HCT116 (cell line): ENCODE measurements at regions not wholly inside any gene's neighbourhood (a gene's known extent, or its start where the extent isn't known, plus 50 kb on each side); places are given as distances from the start of the nearest gene placed in this dataset.

Experiments used
- ATAC-seq: fragments of 200-7000 bp; cut with Tn5 transposase; 2 replicates; pipeline ENCODE4 v1.9.1; 2020; ENCODE audit warnings: mild to moderate bottlenecking, moderate library complexity
- BruUV-seq: library from RNA; stranded (reverse); fragments of 400-500 nt; replicated peaks from 2 replicates; lab custom pipeline; 2021; lab: Mats Ljungman, UMichigan
- CTCF ChIA-PET: fragments of 300-600 bp; sonication (Branson Sonifier 250); formaldehyde crosslinking; loops from one replicate; lab custom pipeline; 2021; ENCODE audit warnings: antibody characterized with exemption; lab: Charles Lee
- POLR2A ChIA-PET: fragments of 300-600, 350-600 bp; sonication (Branson Sonifier 250); formaldehyde crosslinking; loops from one replicate; lab custom pipeline; 2021; ENCODE audit warnings: antibody characterized with exemption; lab: Charles Lee
- RAD21 ChIA-PET, 2 experiments: fragments of 300-600 bp; sonication (Branson Sonifier 250); formaldehyde crosslinking; loops; one replicate each; lab custom pipeline; 2023; ENCODE audit warnings: low total read pairs in 2 of 2; ENCODE audit not compliant: uncharacterized antibody in 2 of 2, unreplicated experiment in 2 of 2, low non-redundant PET in 1 of 2; lab: Charles Lee
- DNase-seq: peaks from one replicate; pipeline ENCODE4 v3.0.0-alpha.2; 2010; ENCODE audit warnings: low read depth, low spot score
- H2AFZ ChIP-seq: fragments of 200-600 bp; shearing (Covaris generic), sonication (generic); 2 replicates; pipeline ENCODE4 v1.6.1; 2017; ENCODE audit warnings: low read depth, mixed run types, mixed read lengths, antibody characterized with exemption, low read length; ENCODE audit not compliant: poor library complexity, severe bottlenecking
- H3K27ac ChIP-seq: 2 replicates; pipeline ENCODE4 v1.5.1; 2012; ENCODE audit warnings: low read depth, low read length
- H3K27me3 ChIP-seq: fragments of 200-600 bp; sonication (generic); 2 replicates; pipeline ENCODE4 v1.6.1; 2016; ENCODE audit warnings: mixed run types, low read length, mixed read lengths; ENCODE audit not compliant: insufficient read depth
- H3K36me3 ChIP-seq, 2 experiments: fragments of 200-500 bp in 1 of 2; fragments of 200-600 bp in 1 of 2; sonication (Bioruptor generic) in 1 of 2; sonication (generic) in 1 of 2; 2 replicates each; pipeline versions ENCODE4 v1.5.1 to v1.6.1; 2014 to 2016; ENCODE audit warnings: low read length in 2 of 2, inconsistent platforms in 1 of 2, mixed read lengths in 1 of 2, mixed run types in 1 of 2; ENCODE audit not compliant: insufficient read depth in 2 of 2, control insufficient read depth in 1 of 2
- H3K4me1 ChIP-seq, 2 experiments: fragments of 200-600 bp in 1 of 2; sonication (generic) in 1 of 2; 2 replicates each; pipeline versions ENCODE4 v1.5.1 to v1.6.1; 2012 to 2017; ENCODE audit warnings: low read length in 2 of 2, inconsistent platforms in 1 of 2, mild to moderate bottlenecking in 1 of 2, mixed read lengths in 1 of 2, mixed run types in 1 of 2, moderate library complexity in 1 of 2; ENCODE audit not compliant: insufficient read depth in 2 of 2, control insufficient read depth in 1 of 2
- H3K4me2 ChIP-seq: fragments of 200-600 bp; sonication (generic); 2 replicates; pipeline ENCODE4 v1.6.1; 2017; ENCODE audit warnings: mixed run types, low read length, mixed read lengths
- H3K4me3 ChIP-seq, 2 experiments: fragments of 200-600 bp in 1 of 2; sonication (generic) in 1 of 2; replicated peaks in 1 of 2; 2 replicates each; pipeline ENCODE4 v1.5.1; 2011 to 2016; ENCODE audit warnings: low read length in 2 of 2, control low read depth in 1 of 2, low read depth in 1 of 2, mild to moderate bottlenecking in 1 of 2, mixed read lengths in 1 of 2, mixed run types in 1 of 2
- H3K79me2 ChIP-seq: fragments of 200-600 bp; sonication (generic); 2 replicates; pipeline ENCODE4 v1.6.1; 2017; ENCODE audit warnings: mild to moderate bottlenecking, mixed run types, low read length, moderate library complexity, mixed read lengths; ENCODE audit not compliant: insufficient read depth
- H3K9ac ChIP-seq: fragments of 200-600 bp; sonication (generic); 2 replicates; pipeline ENCODE4 v1.6.1; 2016; ENCODE audit warnings: low read length, mixed read lengths
- H3K9me2 ChIP-seq: fragments of 200-600 bp; sonication (generic), shearing (Covaris generic); 2 replicates; pipeline ENCODE4 v1.6.1; 2017; ENCODE audit warnings: mixed run types, mild to moderate bottlenecking, moderate library complexity; ENCODE audit not compliant: insufficient read depth
- H3K9me3 ChIP-seq, 2 experiments: fragments of 200-500 bp in 1 of 2; fragments of 200-600 bp in 1 of 2; sonication (Bioruptor generic) in 1 of 2; sonication (generic) in 1 of 2; 2 replicates each; pipeline ENCODE4 v1.6.1; 2014 to 2017; ENCODE audit warnings: low read length in 2 of 2, mixed read lengths in 2 of 2, inconsistent platforms in 1 of 2, low read depth in 1 of 2, mild to moderate bottlenecking in 1 of 2, mixed run types in 1 of 2, moderate library complexity in 1 of 2; ENCODE audit not compliant: control insufficient read depth in 1 of 2, insufficient read depth in 1 of 2
- H4K20me1 ChIP-seq: fragments of 200-600 bp; sonication (generic), shearing (Covaris generic); 2 replicates; pipeline ENCODE4 v1.6.1; 2017; ENCODE audit warnings: mixed run types, mild to moderate bottlenecking, moderate library complexity; ENCODE audit not compliant: insufficient read depth
- CBX3 ChIP-seq: IDR thresholded peaks from 2 replicates; pipeline ENCODE4 v1.6.1; 2012; ENCODE audit warnings: low read depth
- EGR1 ChIP-seq: IDR thresholded peaks from 2 replicates; pipeline ENCODE4 v1.6.1; 2012; ENCODE audit warnings: low read depth
- SRF ChIP-seq: IDR thresholded peaks from 2 replicates; pipeline ENCODE4 v1.6.1; 2012; ENCODE audit warnings: low read depth
- TCF7L2 ChIP-seq: IDR thresholded peaks from 2 replicates; pipeline ENCODE4 v1.7.0; 2011; ENCODE audit warnings: borderline replicate concordance, inconsistent platforms; ENCODE audit not compliant: insufficient read depth, insufficient read length; ENCODE audit errors: extremely low read depth
- YY1 ChIP-seq: IDR thresholded peaks from 2 replicates; pipeline ENCODE4 v1.6.1; 2011; ENCODE audit warnings: low read length, low read depth, moderate library complexity, mild to moderate bottlenecking; ENCODE audit not compliant: insufficient replicate concordance; ENCODE audit errors: extremely low read depth
- ZNF274 ChIP-seq: fragments of 200-500 bp; sonication (Bioruptor generic); IDR thresholded peaks from 2 replicates; pipeline ENCODE4 v1.6.1; 2014; ENCODE audit warnings: mild to moderate bottlenecking, low read depth, low read length, inconsistent platforms
- intact Hi-C: fragments of 100-400 bp; cut with micrococcal nuclease; formaldehyde crosslinking; loops from 2 replicates; pipeline ENCODE4 v1.10.0; 2022

DNA sequence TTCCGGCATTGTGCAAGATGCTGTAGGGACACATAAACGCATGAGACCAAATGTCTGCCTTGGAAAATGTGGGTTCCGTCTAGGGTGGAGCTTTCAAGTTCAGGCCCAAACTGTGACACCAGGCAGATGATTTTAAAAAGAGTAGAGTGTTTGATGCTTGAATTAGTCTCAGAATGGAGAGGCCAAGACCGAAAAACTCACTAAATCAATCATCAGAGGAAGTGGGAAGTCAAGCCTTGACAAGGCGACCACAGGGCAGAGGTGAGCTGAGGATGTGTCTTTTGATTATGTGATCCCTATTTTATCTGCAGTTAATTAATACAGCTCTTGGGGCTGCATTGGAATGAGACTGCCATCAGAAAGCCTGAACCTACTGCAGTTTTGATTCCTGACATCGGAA, 275.4 kb downstream of the ABHD5 start:
- intact Hi-C loops: no loop called here
- no TSS peak for BruUV-seq
- ATAC-seq (no peak), DNase-seq (no peak)
- ChIA-PET RAD21 (no interaction called here), POLR2A (no interaction called here), CTCF (no interaction called here)
- Histone ChIP-seq H3K36me3 (no peaks in the 10 kb centered on the region), H3K4me2 (no peak overlapping the region), H3K27me3 (peaks cover 33% of the 10 kb centered on the region), H3K9ac (no peak overlapping the region), H3K9me3 (no peaks in the 10 kb centered on the region), H3K27ac (no peak overlapping the region), H3K4me1 (no peaks in the 10 kb centered on the region)
- TF ChIP-seq EGR1 (no peak), ZNF274 (no peak)
- TF ChIP-seq, all 23 proteins: peak for 0
- Histone ChIP-seq H2AFZ (no peak overlapping the region), H3K4me3 (no peak overlapping the region), H3K9me2 (no peaks in the 10 kb centered on the region), H3K79me2 (no peaks in the 10 kb centered on the region), H4K20me1 (no peaks in the 10 kb centered on the region)

DNA sequence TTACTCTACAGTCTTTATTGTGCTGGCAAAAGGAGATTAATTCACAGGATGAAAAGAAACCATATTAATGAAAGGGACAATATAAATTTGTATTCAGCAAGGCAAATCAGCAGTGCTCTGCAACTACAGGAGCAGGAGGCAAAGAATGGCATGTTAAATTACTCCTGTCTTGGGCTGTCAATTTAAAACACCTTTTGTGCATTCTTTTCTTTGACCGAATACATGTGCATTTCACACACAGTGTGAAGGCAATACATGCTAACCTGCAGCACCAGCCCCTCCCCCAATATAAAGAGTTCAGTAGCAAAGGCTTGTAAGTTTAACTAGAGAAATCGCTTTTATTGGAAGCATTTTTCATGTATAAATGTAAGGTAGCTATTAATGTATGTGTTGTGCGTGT, 275.2 kb upstream of the TOPAZ1 start:
- Histone ChIP-seq H3K27me3 (peaks cover 33% of the 10 kb centered on the region), H3K79me2 (no peaks in the 10 kb centered on the region), H3K27ac (no peak overlapping the region), H3K4me1 (no peaks in the 10 kb centered on the region), H3K9ac (no peak overlapping the region), H3K9me2 (no peaks in the 10 kb centered on the region), H3K9me3 (no peaks in the 10 kb centered on the region), H4K20me1 (no peaks in the 10 kb centered on the region), H3K4me3 (no peak overlapping the region), H3K4me2 (no peak overlapping the region), H2AFZ (no peak overlapping the region), H3K36me3 (no peaks in the 10 kb centered on the region)
- intact Hi-C loops: no loop called here
- no TSS peak for BruUV-seq
- DNase-seq: no peak
- ATAC-seq: no peak
- TF ChIP-seq CBX3 (no peak), YY1 (no peak), SRF (no peak), TCF7L2 (no peak)
- POLR2A ChIA-PET: no interaction called here
- RAD21 ChIA-PET: no interaction called here
- CTCF ChIA-PET: no interaction called here
